ENCODE measurements at regions not wholly inside any gene's neighbourhood (a gene's known extent, or its start where the extent isn't known, plus 50 kb on each side); places are given as distances from the start of the nearest gene placed in this dataset.

GRCh38 chr2:192566863-192567262, 372.1 kb upstream of the TMEFF2 start:
- Histone ChIP-seq H3K27ac (ENCODE audit: poor library complexity, severe bottlenecking) (no peak overlapping the region), H3K9me3 (ENCODE audit: severe bottlenecking) (no peaks in the 10 kb centered on the region), H3K27me3 (ENCODE audit: insufficient read depth, poor library complexity, severe bottlenecking) (peaks cover 2% of the 10 kb centered on the region), H3K4me3 (ENCODE audit: severe bottlenecking) (no peak overlapping the region), H3K36me3 (ENCODE audit: low read depth) (no peaks in the 10 kb centered on the region), H3K4me1 (ENCODE audit: insufficient read depth, poor library complexity, severe bottlenecking) (no peaks in the 10 kb centered on the region)
- TF ChIP-seq CTCF (IDR thresholded peaks at IDR 0.05; ENCODE audit: poor library complexity, severe bottlenecking), result no peak
- ATAC-seq (ENCODE audit: low read depth) (no peak), DNase-seq (ENCODE audit: low spot score) (no peak)

GRCh38 chr2:192560326-192560725, 365.6 kb upstream of the TMEFF2 start:
- ATAC-seq (ENCODE audit: low read depth) (no peak), DNase-seq (ENCODE audit: low spot score) (no peak)
- Histone ChIP-seq H3K4me3 (ENCODE audit: severe bottlenecking) (no peak overlapping the region), H3K9me3 (ENCODE audit: severe bottlenecking) (no peaks in the 10 kb centered on the region), H3K27me3 (ENCODE audit: insufficient read depth, poor library complexity, severe bottlenecking) (peaks cover 2% of the 10 kb centered on the region), H3K4me1 (ENCODE audit: insufficient read depth, poor library complexity, severe bottlenecking) (peaks cover 3% of the 10 kb centered on the region), H3K36me3 (ENCODE audit: low read depth) (no peaks in the 10 kb centered on the region), H3K27ac (ENCODE audit: poor library complexity, severe bottlenecking) (no peak overlapping the region)
- TF ChIP-seq CTCF (IDR thresholded peaks at IDR 0.05; ENCODE audit: poor library complexity, severe bottlenecking), result no peak

GRCh38 chr2:192559587-192559986, 364.9 kb upstream of the TMEFF2 start:
- H3K27me3 ChIP-seq (ENCODE audit: insufficient read depth, poor library complexity, severe bottlenecking), result peaks cover 2% of the 10 kb centered on the region
- peaks cover 3% of the 10 kb centered on the region for H3K4me1 ChIP-seq (ENCODE audit: insufficient read depth, poor library complexity, severe bottlenecking)
- DNase-seq (ENCODE audit: low spot score) (no peak), ATAC-seq (ENCODE audit: low read depth) (peak; percentile 85)
- H3K27ac ChIP-seq (ENCODE audit: poor library complexity, severe bottlenecking), result no peak overlapping the region
- no peaks in the 10 kb centered on the region for H3K36me3 ChIP-seq (ENCODE audit: low read depth)
- TF ChIP-seq CTCF (IDR thresholded peaks at IDR 0.05; ENCODE audit: poor library complexity, severe bottlenecking), result no peak
- H3K4me3 ChIP-seq (ENCODE audit: severe bottlenecking), result no peak overlapping the region
- no peaks in the 10 kb centered on the region for H3K9me3 ChIP-seq (ENCODE audit: severe bottlenecking)

GRCh38 chr2:192558637-192559036, 363.9 kb upstream of the TMEFF2 start:
- Histone ChIP-seq H3K4me1 (ENCODE audit: insufficient read depth, poor library complexity, severe bottlenecking) (peaks cover 3% of the 10 kb centered on the region), H3K36me3 (ENCODE audit: low read depth) (no peaks in the 10 kb centered on the region), H3K9me3 (ENCODE audit: severe bottlenecking) (no peaks in the 10 kb centered on the region), H3K27ac (ENCODE audit: poor library complexity, severe bottlenecking) (no peak overlapping the region), H3K4me3 (ENCODE audit: severe bottlenecking) (no peak overlapping the region), H3K27me3 (ENCODE audit: insufficient read depth, poor library complexity, severe bottlenecking) (peaks cover 2% of the 10 kb centered on the region)
- DNase-seq (ENCODE audit: low spot score) (no peak), ATAC-seq (ENCODE audit: low read depth) (no peak)
- TF ChIP-seq CTCF (IDR thresholded peaks at IDR 0.05; ENCODE audit: poor library complexity, severe bottlenecking), result no peak

DNA sequence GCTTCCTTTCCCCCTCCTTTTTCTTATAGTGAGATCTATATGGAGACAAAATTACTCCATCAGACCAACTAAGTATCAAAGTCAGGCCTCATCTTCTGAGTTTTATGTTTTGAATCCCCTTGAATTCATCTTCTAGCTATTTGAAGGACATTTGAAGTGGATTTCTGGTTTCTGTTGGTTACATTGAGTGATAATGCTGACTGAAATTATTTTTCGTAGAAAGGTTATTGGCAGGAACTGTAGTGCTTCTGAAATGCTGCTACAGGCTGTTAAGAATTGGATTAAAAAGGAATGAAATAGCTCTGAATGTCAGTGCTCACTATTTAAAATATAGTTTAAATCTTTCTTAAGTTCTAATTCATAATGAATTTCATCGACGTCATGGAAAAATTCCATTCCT, 361.0 kb upstream of the TMEFF2 start:
- ATAC-seq (ENCODE audit: low read depth), result no peak
- Histone ChIP-seq H3K27ac (ENCODE audit: poor library complexity, severe bottlenecking) (no peak overlapping the region), H3K27me3 (ENCODE audit: insufficient read depth, poor library complexity, severe bottlenecking) (no peaks in the 10 kb centered on the region), H3K36me3 (ENCODE audit: low read depth) (no peaks in the 10 kb centered on the region), H3K4me3 (ENCODE audit: severe bottlenecking) (no peak overlapping the region), H3K9me3 (ENCODE audit: severe bottlenecking) (no peaks in the 10 kb centered on the region), H3K4me1 (ENCODE audit: insufficient read depth, poor library complexity, severe bottlenecking) (peaks cover 3% of the 10 kb centered on the region)
- no peak for TF ChIP-seq CTCF (IDR thresholded peaks at IDR 0.05; ENCODE audit: poor library complexity, severe bottlenecking)
- DNase-seq (ENCODE audit: low spot score), result no peak
